C4-2B (cell line): ENCODE measurements at regions not wholly inside any gene's neighbourhood (a gene's known extent, or its start where the extent isn't known, plus 50 kb on each side); places are given as distances from the start of the nearest gene placed in this dataset.

Source experiments
- H3K27ac ChIP-seq: fragments of 450-650 bp; 2 replicates; pipeline ENCODE4 v1.5.1; 2017
- ZFX ChIP-seq: fragments of 450-650 bp; IDR thresholded peaks from 2 replicates; pipeline ENCODE4 v1.6.1; 2017
- TF ChIP-seq, protein P1 (sequence below): fragments of 450-650 bp; conservative IDR thresholded peaks from 2 replicates; pipeline ENCODE4 v1.5.1; 2017; ENCODE audit warnings: mild to moderate bottlenecking

DNA sequence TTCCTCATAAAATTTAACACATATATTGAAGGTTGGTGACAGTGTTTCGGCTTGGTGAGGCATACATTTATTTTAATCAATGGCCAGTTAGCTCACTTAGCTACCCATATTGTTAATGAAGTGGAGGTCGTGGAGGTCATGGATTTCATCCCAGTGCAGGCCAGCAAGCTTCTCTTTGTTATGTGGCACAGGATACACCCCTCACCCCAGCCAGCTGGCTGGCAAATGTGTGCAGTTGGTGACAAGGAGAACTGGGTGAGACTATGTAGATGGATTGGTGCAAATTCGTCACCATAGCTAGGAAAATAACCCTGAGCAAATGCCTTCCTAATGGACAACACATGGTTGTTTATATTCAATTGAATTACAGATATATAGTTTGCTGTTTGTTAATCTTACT lies 50.5 kb upstream of the FOXP2 start:
- no peak for TF ChIP-seq ZFX
- TF ChIP-seq, protein P1, sequence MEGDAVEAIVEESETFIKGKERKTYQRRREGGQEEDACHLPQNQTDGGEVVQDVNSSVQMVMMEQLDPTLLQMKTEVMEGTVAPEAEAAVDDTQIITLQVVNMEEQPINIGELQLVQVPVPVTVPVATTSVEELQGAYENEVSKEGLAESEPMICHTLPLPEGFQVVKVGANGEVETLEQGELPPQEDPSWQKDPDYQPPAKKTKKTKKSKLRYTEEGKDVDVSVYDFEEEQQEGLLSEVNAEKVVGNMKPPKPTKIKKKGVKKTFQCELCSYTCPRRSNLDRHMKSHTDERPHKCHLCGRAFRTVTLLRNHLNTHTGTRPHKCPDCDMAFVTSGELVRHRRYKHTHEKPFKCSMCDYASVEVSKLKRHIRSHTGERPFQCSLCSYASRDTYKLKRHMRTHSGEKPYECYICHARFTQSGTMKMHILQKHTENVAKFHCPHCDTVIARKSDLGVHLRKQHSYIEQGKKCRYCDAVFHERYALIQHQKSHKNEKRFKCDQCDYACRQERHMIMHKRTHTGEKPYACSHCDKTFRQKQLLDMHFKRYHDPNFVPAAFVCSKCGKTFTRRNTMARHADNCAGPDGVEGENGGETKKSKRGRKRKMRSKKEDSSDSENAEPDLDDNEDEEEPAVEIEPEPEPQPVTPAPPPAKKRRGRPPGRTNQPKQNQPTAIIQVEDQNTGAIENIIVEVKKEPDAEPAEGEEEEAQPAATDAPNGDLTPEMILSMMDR, result no peak

DNA sequence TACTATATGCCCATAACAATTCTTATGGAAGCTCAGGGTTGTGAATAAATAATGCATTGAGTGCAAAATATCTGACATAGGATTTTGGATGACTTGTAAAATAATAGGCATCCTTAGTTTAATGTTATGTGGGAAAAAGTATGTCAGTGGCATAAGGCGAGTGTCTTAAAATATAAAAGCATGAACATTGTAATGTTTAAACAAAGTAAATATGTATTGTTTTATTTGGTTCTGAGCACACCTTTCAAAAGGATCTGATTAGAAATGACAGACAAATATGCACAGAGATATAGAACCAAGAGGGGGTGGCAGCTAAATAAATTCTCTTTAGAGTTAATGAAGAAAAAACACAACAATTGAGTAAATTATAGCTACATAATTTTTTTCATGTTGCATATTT lies 51.3 kb upstream of the FOXP2 start:
- TF ChIP-seq ZFX, result no peak
- TF ChIP-seq, protein P1, result no peak
- H3K27ac ChIP-seq, result no peak overlapping the region

More for the DNA sequence above, 50.5 kb upstream of the FOXP2 start:
- no peak overlapping the region for H3K27ac ChIP-seq

DNA sequence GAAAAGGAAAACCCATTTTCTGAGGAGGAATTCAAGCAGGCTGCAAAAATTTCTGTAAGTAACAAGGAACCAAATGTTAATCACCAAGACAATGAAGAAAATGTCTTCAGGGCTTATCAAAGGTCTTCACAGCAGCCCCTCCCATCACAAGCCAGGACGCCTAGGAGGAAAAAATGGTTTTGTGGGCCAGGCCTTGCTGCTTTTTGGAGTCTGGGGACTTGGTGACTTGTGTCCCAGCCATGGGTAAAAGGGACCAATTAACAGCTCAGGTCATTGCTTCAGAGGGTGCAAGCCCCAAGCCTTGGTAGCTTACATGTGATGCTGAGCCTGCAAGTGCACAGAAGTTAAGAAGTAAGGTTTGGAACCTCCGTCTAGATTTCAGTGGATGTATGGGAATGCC lies 55.7 kb upstream of the FOXP2 start:
- TF ChIP-seq ZFX, result no peak
- TF ChIP-seq, protein P1, result no peak
- no peak overlapping the region for H3K27ac ChIP-seq

DNA sequence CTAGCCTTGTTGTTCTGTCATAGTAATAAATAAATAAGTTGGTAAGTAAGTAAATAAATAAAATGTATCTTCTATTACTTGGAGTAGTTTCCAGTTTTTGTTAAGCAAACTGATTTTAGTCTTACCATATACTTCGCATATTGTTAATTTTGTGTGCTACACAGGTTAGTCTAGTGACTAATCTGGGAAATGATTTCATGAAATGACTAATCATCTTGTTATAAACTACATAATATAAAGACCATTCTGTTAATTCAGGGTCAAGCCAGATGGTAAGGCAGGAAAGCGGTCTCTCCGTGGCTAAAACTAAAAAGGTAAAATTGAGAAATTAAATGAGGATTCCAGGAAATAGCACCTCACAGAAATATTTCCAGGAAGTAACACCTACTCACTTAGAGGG lies 58.5 kb upstream of the FOXP2 start:
- no peak overlapping the region for H3K27ac ChIP-seq
- TF ChIP-seq ZFX, result no peak
- TF ChIP-seq, protein P1, result no peak

DNA sequence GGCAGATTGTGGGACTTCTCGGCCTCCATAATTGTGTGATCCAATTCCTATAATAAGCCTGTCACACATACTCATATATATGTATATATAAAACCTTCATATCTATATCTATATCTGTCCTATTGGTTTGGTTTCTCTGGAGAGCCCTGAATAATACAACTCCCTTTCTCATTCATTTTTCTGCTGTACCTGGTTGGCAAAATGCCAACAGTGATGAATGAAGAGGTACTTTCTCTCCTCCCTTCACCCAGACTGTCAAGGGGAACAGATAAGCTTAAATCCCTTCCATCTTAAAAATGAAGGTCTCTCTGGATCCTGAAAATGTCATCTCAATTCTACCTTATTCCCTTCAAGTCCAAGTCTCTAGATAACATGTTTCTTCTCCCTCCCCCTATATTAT lies 60.3 kb upstream of the FOXP2 start:
- TF ChIP-seq ZFX, result no peak
- TF ChIP-seq, protein P1, result no peak
- no peak overlapping the region for H3K27ac ChIP-seq

DNA sequence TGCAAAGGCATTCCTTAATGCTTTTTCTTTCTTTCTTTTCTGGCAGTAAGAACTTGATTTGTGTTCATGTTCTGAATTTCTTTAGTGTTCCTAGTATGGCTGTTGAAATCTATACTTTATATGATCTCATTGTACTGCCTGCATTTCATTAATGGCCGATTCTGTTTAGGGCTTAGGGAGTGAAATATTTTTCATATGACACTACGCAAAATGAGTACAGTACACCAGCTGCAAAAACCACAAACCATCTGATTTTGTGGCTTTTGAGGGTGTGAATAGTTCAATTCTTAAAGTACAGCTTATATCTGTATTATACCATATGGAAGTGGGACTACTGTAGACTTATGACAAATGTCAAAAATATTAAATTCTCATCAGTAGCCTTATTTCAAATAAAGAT lies 69.1 kb upstream of the FOXP2 start:
- no peak overlapping the region for H3K27ac ChIP-seq
- no peak for TF ChIP-seq ZFX
- TF ChIP-seq, protein P1, result no peak

DNA sequence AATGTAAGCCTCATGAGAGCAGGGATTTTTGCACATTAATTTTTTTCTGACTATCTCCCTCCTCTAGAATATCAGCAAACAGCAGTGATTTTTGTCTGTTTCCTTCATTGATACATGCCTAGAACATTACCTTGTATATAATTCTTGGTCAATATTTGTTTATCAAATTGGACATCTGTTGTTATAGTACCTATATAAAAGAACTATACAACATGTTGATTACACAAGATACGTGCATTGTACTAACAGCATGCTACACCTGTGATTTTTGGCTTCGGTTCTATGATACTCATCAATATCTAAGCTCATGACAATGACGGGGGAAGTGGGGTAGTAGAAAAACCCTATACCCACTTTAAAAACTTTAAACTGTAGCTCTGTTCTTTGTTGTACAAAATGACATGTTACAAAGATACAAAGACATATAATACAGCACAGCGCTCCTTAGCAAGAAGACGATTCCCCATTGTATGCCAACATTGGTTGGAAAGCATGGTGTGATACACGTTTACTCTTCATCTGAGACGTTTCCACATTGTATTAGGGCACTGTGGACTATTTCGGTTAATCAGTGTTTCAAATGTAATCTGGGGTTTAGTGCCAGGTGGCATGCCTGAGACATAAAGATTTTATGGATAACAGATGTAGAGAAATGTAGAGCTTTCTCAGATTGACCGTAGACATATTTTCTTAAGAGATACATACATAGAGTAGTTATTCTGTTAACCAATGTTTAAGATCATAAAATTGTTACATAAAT lies 70.5 kb upstream of the FOXP2 start:
- no peak overlapping the region for H3K27ac ChIP-seq
- TF ChIP-seq, protein P1, result no peak
- TF ChIP-seq ZFX, result no peak
